ENCODE measurements at regions not wholly inside any gene's neighbourhood (a gene's known extent, or its start where the extent isn't known, plus 50 kb on each side); places are given as distances from the start of the nearest gene placed in this dataset.

DNA sequence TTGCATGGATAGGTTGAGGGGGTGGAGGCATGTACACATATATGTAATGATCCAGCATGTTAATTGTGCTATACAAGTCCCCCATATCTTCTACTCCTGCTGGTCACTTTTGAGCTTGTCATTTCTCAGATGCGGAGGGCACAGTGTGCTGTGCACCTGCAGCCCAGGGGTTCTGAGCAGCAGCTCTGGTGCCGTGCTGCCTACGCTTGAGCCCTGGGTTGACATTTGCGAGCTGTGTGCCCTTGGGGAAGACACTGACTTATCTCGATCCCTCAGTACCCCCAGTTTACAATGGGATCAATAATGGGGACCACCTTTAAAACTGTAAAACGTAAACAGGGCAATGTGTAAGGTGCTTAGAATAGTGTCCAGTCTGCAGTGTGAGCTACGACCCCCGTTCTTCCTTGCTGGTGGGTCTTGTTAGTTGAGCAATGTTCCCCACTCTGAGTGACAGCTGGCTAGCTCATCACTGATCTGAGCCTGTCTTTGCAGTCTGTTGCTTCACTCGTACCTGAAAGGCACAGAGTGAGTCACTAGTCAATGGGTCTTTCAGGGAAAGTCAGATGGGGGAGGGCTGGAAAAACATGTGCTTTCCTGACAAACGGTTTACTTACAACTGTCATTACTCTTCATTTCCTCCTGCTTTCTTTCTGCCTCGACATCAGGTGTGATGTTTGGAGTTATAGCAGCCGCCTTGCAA is 91.7 kb downstream of the SLC2A10 start:
- TF ChIP-seq, protein P1, sequence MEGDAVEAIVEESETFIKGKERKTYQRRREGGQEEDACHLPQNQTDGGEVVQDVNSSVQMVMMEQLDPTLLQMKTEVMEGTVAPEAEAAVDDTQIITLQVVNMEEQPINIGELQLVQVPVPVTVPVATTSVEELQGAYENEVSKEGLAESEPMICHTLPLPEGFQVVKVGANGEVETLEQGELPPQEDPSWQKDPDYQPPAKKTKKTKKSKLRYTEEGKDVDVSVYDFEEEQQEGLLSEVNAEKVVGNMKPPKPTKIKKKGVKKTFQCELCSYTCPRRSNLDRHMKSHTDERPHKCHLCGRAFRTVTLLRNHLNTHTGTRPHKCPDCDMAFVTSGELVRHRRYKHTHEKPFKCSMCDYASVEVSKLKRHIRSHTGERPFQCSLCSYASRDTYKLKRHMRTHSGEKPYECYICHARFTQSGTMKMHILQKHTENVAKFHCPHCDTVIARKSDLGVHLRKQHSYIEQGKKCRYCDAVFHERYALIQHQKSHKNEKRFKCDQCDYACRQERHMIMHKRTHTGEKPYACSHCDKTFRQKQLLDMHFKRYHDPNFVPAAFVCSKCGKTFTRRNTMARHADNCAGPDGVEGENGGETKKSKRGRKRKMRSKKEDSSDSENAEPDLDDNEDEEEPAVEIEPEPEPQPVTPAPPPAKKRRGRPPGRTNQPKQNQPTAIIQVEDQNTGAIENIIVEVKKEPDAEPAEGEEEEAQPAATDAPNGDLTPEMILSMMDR (IDR thresholded peaks at IDR 0.05), result no peak
- TF ChIP-seq EZH2phosphoT487 (IDR thresholded peaks at IDR 0.05), result no peak

Measured in neural progenitor cell (in vitro differentiated cells).